ENCODE measurements at regions not wholly inside any gene's neighbourhood (a gene's known extent, or its start where the extent isn't known, plus 50 kb on each side); places are given as distances from the start of the nearest gene placed in this dataset.
A peak's percentile ranks its signal among the peaks of the same experiment; 100 is the strongest.

DNA sequence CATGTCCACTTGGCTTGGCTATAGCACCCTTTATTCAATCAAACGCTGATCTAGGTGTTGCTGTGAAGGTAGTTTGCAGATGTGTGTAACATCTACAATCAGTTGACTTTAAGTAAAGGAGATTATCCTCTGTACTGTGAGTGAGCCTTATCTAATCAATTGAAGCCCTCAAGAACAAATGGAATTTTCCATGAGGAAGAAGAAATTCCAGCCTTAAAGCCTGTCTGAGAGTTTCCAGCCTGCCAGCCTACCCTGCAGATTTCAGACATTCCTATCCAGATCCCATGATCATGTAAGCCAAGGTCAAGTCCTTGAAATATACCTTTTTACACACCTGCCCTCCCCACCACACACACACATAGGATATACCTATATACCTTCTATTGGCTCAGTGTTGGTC lies 696.7 kb downstream of the MRPL39 start:
- no peak for FAIRE-seq

GRCh38 chr21:24903994-24904635 lies 703.2 kb downstream of the MRPL39 start:
- 15 to 28% methylated on average over 1 of the region's 1 CpG for WGBS, 2 donors
- H3K36me3 ChIP-seq, result no peaks in the 10 kb centered on the region
- no peak for DNase-seq
- H3K9me3 ChIP-seq, result no peaks in the 10 kb centered on the region
- no peak overlapping the region for H3K27ac ChIP-seq
- no peak for FAIRE-seq
- no peak overlapping the region for H3K4me3 ChIP-seq
- H3K4me1 ChIP-seq, result no peaks in the 10 kb centered on the region
- no peak for TF ChIP-seq CTCF (IDR thresholded peaks at IDR 0.05)
- no peaks in the 10 kb centered on the region for H3K27me3 ChIP-seq
- intact Hi-C loops (cut with DNase I), result no loop called here
- ATAC-seq, result peak in 1 of 4 donors; percentile 36

More for the DNA sequence above, 696.7 kb downstream of the MRPL39 start:
- no peaks in the 10 kb centered on the region for H3K4me1 ChIP-seq
- H3K27ac ChIP-seq, result no peak overlapping the region
- ATAC-seq (no peak), DNase-seq (no peak)
- TF ChIP-seq CTCF (IDR thresholded peaks at IDR 0.05), result no peak
- H3K36me3 ChIP-seq, result no peaks in the 10 kb centered on the region
- H3K27me3 ChIP-seq, result no peaks in the 10 kb centered on the region
- H3K4me3 ChIP-seq, result no peak overlapping the region
- intact Hi-C loops (cut with DNase I), result no loop called here
- no peaks in the 10 kb centered on the region for H3K9me3 ChIP-seq
- WGBS, 2 donors, result 25 to 46% methylated on average over 1 of the region's 1 CpG

DNA sequence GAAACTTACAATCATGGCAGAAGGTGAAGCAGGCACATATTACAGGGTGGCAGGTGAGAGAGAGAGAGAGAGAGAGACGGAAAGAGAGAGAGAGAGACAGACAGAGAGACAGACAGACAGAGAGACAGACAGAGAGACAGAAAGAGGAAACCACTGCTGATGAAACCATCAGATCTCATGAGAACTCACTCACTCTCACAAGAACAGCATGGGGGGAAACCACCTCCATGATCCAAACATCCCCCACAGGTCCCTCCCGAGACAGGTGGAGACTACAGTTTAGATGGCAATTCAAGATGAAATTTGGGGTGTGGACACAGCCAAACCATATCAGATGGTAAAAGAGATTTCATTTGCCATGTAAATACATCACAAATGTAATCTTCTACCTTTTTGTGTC lies 708.1 kb downstream of the MRPL39 start:
- intact Hi-C loops (cut with DNase I), result loop anchor here in 1 of 3 donors (10.0 kb wide), 1 partner anchor 486 kb away; no protein-coding TSS in a partner anchor
- no peak for TF ChIP-seq CTCF (IDR thresholded peaks at IDR 0.05)
- 51 to 71% methylated on average over 2 of the region's 2 CpGs for WGBS, 2 donors

DNA sequence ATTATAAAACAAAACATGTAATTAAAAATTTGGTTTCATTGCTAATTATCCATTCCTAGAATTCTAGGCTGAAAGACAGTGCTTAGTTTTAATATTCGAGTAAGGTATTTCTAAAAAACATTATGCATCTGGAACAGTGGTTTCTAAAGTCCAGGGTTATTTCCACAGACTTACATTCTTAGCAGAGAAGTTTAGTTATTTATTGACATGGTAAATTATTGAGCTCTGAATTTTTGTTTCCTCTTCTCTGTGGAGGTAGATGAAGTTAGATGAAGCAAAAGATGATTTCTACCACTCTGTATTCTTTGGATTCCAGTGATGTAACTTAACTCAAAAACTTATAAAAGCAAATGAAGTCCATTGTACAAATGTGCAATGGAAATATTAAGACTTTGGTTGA lies 709.4 kb downstream of the MRPL39 start:
- intact Hi-C loops (cut with DNase I), result loop anchor here in 1 of 3 donors (10.0 kb wide), 1 partner anchor 487 kb away; no protein-coding TSS in a partner anchor
- Histone ChIP-seq H3K4me3 (no peak overlapping the region), H3K27ac (no peak overlapping the region), H3K36me3 (no peaks in the 10 kb centered on the region), H3K9me3 (no peaks in the 10 kb centered on the region), H3K27me3 (no peaks in the 10 kb centered on the region), H3K4me1 (peaks cover 0 to 6% (median 0%) of the 10 kb centered on the region in 3 donors)
- DNase-seq, result no peak
- WGBS, 2 donors, result 15 to 20% methylated on average over 1 of the region's 1 CpG
- peak in 1 of 4 donors; percentile 58 for ATAC-seq
- TF ChIP-seq CTCF (IDR thresholded peaks at IDR 0.05), result no peak
- FAIRE-seq, result no peak

More for the DNA sequence above, 708.1 kb downstream of the MRPL39 start:
- Histone ChIP-seq H3K4me3 (no peak overlapping the region), H3K36me3 (no peaks in the 10 kb centered on the region), H3K27ac (no peak overlapping the region), H3K9me3 (no peaks in the 10 kb centered on the region), H3K27me3 (no peaks in the 10 kb centered on the region), H3K4me1 (peaks cover 0 to 6% (median 0%) of the 10 kb centered on the region in 3 donors)
- ATAC-seq, result no peak
- no peak for DNase-seq
- FAIRE-seq, result no peak

DNA sequence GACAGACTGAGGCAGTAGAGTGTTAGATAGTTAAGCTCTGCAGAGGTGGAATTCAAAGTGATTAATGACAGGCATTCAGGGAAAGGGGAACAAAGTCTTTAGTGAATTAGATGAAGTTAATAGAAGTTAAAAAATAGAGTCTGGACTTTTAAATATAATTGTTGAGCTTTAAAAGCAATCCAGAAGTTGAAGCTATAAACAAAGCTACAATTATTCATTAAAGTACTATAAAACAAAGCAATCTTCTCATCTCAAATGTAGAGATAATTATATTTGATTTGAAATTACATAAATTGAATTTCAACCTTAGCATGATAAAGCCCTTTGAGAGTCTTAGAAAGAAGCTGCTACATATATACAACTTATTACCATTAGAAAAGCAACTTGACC lies 710.6 kb downstream of the MRPL39 start:
- H3K4me1 ChIP-seq, result peaks cover 0 to 6% (median 0%) of the 10 kb centered on the region in 3 donors
- TF ChIP-seq CTCF (IDR thresholded peaks at IDR 0.05), result no peak
- H3K27ac ChIP-seq, result no peak overlapping the region
- FAIRE-seq (peak; percentile 17), DNase-seq (no peak), ATAC-seq (no peak)
- H3K36me3 ChIP-seq, result no peaks in the 10 kb centered on the region
- H3K4me3 ChIP-seq, result no peak overlapping the region
- no peaks in the 10 kb centered on the region for H3K27me3 ChIP-seq
- intact Hi-C loops (cut with DNase I), result loop anchor here in 1 of 3 donors (10.0 kb wide), 1 partner anchor 488 kb away; no protein-coding TSS in a partner anchor
- H3K9me3 ChIP-seq, result no peaks in the 10 kb centered on the region

All from pancreas (tissue), 10 donors.